Mesenteric fat pad (tissue), 1 donor: ENCODE measurements at regions not wholly inside any gene's neighbourhood (a gene's known extent, or its start where the extent isn't known, plus 50 kb on each side); places are given as distances from the start of the nearest gene placed in this dataset.

Experiments used
- DNase-seq: peaks from one replicate; pipeline ENCODE4 v3.0.0-alpha.2; 2020; ENCODE audit warnings: low spot score
- donor health status: DM: yes; HTN: yes; CAD: no.

- no peak for DNase-seq
Observed at GRCh38 chr15:69996321-69997160, 101.2 kb downstream of the TLE3 start.

DNA sequence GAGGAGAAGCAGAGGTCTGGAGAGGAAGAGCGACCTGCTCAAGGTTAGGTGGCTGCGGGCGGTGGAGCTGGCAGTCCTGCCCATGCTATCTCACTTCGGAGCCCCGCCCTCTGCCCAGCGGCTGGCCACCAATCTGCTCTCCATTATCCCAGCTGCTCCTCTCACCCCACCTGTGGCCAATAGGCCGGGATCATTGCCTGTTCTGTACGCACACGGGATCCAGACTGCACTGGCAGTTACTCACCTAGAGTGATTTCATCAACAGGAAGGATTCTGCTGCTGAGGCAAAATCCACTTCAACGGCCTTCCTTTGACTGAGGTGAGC lies 100.6 kb downstream of the TLE3 start:
- DNase-seq = no peak
